K562 (cell line): ENCODE measurements at regions not wholly inside any gene's neighbourhood (a gene's known extent, or its start where the extent isn't known, plus 50 kb on each side); places are given as distances from the start of the nearest gene placed in this dataset.

Source experiments
- ATAC-seq: fragments of 200-7000 bp; cut with Tn5 transposase; 3 replicates; pipeline ENCODE4 v1.9.1; 2020; ENCODE audit warnings: moderate library complexity
- BruUV-seq: library from RNA; stranded (reverse); fragments of 400-500 nt; replicated peaks from 2 replicates; lab custom pipeline; 2021; lab: Mats Ljungman, UMichigan
- CTCF ChIA-PET: fragments of 300-600 bp; formaldehyde crosslinking; extraction: SDS; loops from one replicate; lab custom pipeline; 2021; ENCODE audit warnings: low intra/inter-chr PET ratio; lab: Yijun Ruan, JAX
- POLR2A ChIA-PET: fragments of 300-600, 350-650 bp; sonication (Branson Sonifier 250); formaldehyde crosslinking; extraction: SDS; loops from one replicate; lab custom pipeline; 2021; ENCODE audit warnings: antibody characterized with exemption, inconsistent platforms; lab: Yijun Ruan, JAX
- DNase-seq, 4 experiments: peaks; one replicate each; pipeline versions ENCODE4 v3.0.0 to v3.0.0-alpha.2; 2011 to 2018; ENCODE audit warnings: low spot score in 3 of 4, mixed read lengths in 3 of 4; ENCODE audit errors: extremely low read depth in 1 of 4
- FAIRE-seq: peaks from 2 replicates; lab custom pipeline; 2011; peaks lifted over from hg19 to GRCh38; lab: Jason Lieb, UNC
- H2AFZ ChIP-seq: 2 replicates; pipeline ENCODE4 v1.6.0; 2011; ENCODE audit warnings: low read depth, low read length, control low read depth, inconsistent platforms
- H3K27ac ChIP-seq: fragments of 200-600 bp; 3 replicates; pipeline ENCODE4 v1.8.0; 2011; ENCODE audit warnings: low read depth, mild to moderate bottlenecking, control low read depth, inconsistent platforms, low read length, moderate library complexity, mixed read lengths; ENCODE audit errors: extremely low read depth
- H3K27me3 ChIP-seq, 2 experiments: fragments of 300-600 bp in 1 of 2; 2 replicates in 1 of 2; 3 replicates in 1 of 2; pipeline versions ENCODE4 v1.6.0 to v1.8.0; 2011; ENCODE audit warnings: inconsistent platforms in 2 of 2, low read length in 2 of 2, mild to moderate bottlenecking in 1 of 2, mixed read lengths in 1 of 2, moderate library complexity in 1 of 2; ENCODE audit not compliant: control insufficient read depth in 2 of 2, insufficient read depth in 2 of 2
- H3K36me3 ChIP-seq: fragments of 300-600 bp; 3 replicates; pipeline ENCODE4 v1.8.0; 2011; ENCODE audit warnings: mild to moderate bottlenecking, low read length, inconsistent platforms; ENCODE audit not compliant: control insufficient read depth, insufficient read depth
- H3K4me1 ChIP-seq, 2 experiments: fragments of 200-600 bp in 1 of 2; replicated peaks in 1 of 2; 2 replicates in 1 of 2; 3 replicates in 1 of 2; pipeline versions ENCODE4 v1.5.1 to v1.8.0; 2011; ENCODE audit warnings: inconsistent platforms in 2 of 2, low read length in 2 of 2, mild to moderate bottlenecking in 1 of 2, mixed read lengths in 1 of 2, moderate library complexity in 1 of 2; ENCODE audit not compliant: control insufficient read depth in 2 of 2, insufficient read depth in 2 of 2
- H3K4me2 ChIP-seq: 2 replicates; pipeline ENCODE4 v1.6.1; 2011; ENCODE audit warnings: low read length, control low read depth, inconsistent platforms, mixed read lengths; ENCODE audit not compliant: insufficient read depth
- H3K4me3 ChIP-seq: fragments of 200-600 bp; sonication (generic), shearing (Covaris generic); 2 replicates; pipeline ENCODE4 v1.5.1; 2016; ENCODE audit warnings: control low read depth, inconsistent platforms
- H3K79me2 ChIP-seq: fragments of 200-600 bp; 3 replicates; pipeline ENCODE4 v1.8.0; 2011; ENCODE audit warnings: low read length, inconsistent platforms; ENCODE audit not compliant: control insufficient read depth, insufficient read depth
- H3K9ac ChIP-seq, 2 experiments: 2 replicates each; pipeline versions ENCODE4 v1.6.0 to v1.6.1; 2011; ENCODE audit warnings: low read depth in 2 of 2, low read length in 2 of 2, control low read depth in 1 of 2, inconsistent platforms in 1 of 2, mild to moderate bottlenecking in 1 of 2, mixed read lengths in 1 of 2; ENCODE audit not compliant: insufficient read depth in 1 of 2
- H3K9me1 ChIP-seq: one replicate; pipeline ENCODE4 v1.6.0; 2011; ENCODE audit warnings: inconsistent platforms, mild to moderate bottlenecking, low read length, moderate library complexity; ENCODE audit not compliant: control insufficient read depth, insufficient read depth
- H3K9me3 ChIP-seq: replicated peaks from 2 replicates; pipeline ENCODE4 v1.5.1; 2011; ENCODE audit warnings: low read depth, low read length, inconsistent platforms; ENCODE audit not compliant: control insufficient read depth, insufficient read depth
- H4K20me1 ChIP-seq: replicated peaks from 2 replicates; pipeline ENCODE4 v1.6.1; 2011; ENCODE audit warnings: low read length, inconsistent platforms, mixed read lengths; ENCODE audit not compliant: control insufficient read depth, insufficient read depth
- FOXM1 ChIP-seq, 2 experiments: fragments of 450-650 bp in 1 of 2; sonication (generic) in 1 of 2; formaldehyde crosslinking in 1 of 2; IDR thresholded peaks; 2 replicates each; pipeline versions ENCODE4 v1.6.1 to v1.9.0; 2017 to 2022; ENCODE audit warnings: low read depth in 2 of 2, mild to moderate bottlenecking in 2 of 2, missing genetic modification reagents in 1 of 2, moderate library complexity in 1 of 2
- FOXP1 ChIP-seq: sonication (generic); formaldehyde crosslinking; IDR thresholded peaks from 2 replicates; pipeline ENCODE4 v1.8.0; 2022; ENCODE audit warnings: mild to moderate bottlenecking, missing genetic modification reagents
- GTF3C2 ChIP-seq: IDR thresholded peaks from 3 replicates; pipeline ENCODE4 v1.6.1; 2011; ENCODE audit warnings: borderline replicate concordance, mild to moderate bottlenecking, moderate library complexity; ENCODE audit not compliant: insufficient read length; ENCODE audit errors: extremely low read depth
- MXI1 ChIP-seq: IDR thresholded peaks from 2 replicates; pipeline ENCODE4 v1.6.1; 2011; ENCODE audit warnings: low read depth, mild to moderate bottlenecking, improper control_type of control experiment, low read length
- RBBP5 ChIP-seq: fragments of 200-600 bp; sonication (generic); IDR thresholded peaks from 2 replicates; pipeline ENCODE4 v1.6.1; 2012; ENCODE audit warnings: borderline replicate concordance, mild to moderate bottlenecking, low read length, control low read depth, inconsistent platforms; ENCODE audit not compliant: insufficient read depth, poor library complexity, severe bottlenecking
- SP2 ChIP-seq: IDR thresholded peaks from 2 replicates; pipeline ENCODE4 v1.6.1; 2011; ENCODE audit warnings: mild to moderate bottlenecking, low read depth, low read length, moderate library complexity; ENCODE audit not compliant: poor library complexity, severe bottlenecking; ENCODE audit errors: extremely low read depth
- ZNF655 ChIP-seq: fragments of 250-450 bp; sonication (Bioruptor Pico); IDR thresholded peaks from 2 replicates; pipeline ENCODE4 v1.5.0; 2021
- WGBS: fragments of 100-300 bp; shearing (Covaris generic); methylation state at CpG from one replicate; pipeline ENCODE4 v1.1.6; 2016; ENCODE audit warnings: low coverage, mixed read lengths; ENCODE audit not compliant: insufficient coverage; ENCODE audit errors: missing lambda C conversion rate; 5-methylcytosine and 5-hydroxymethylcytosine counted together
- in situ Hi-C: fragments of 300-500 bp; cut with MboI; formaldehyde crosslinking; loops from 4 replicates; pipeline ENCODE4 v1.15.0; 2018; ENCODE audit warnings: inconsistent platforms, mixed read lengths
- intact Hi-C: fragments of 100-400 bp; cut with micrococcal nuclease; formaldehyde crosslinking; loops from 2 replicates; pipeline ENCODE4 v1.14.2; 2022

- no peak for TF ChIP-seq GTF3C2
- TF ChIP-seq SP2, result no peak
Observed at GRCh38 chr14:87799400-87799799, 193.6 kb downstream of the GALC start (continued).

- no peaks in the 10 kb centered on the region for H3K79me2 ChIP-seq
- CTCF ChIA-PET, result no interaction called here
- FAIRE-seq, result no peak
- H3K27ac ChIP-seq, result no peak overlapping the region
- in situ Hi-C loops (no loop called here), intact Hi-C loops (no loop called here)
- H3K9ac ChIP-seq, result no peak overlapping the region
- no peaks in the 10 kb centered on the region for H3K27me3 ChIP-seq
- no peak for ATAC-seq
- H3K9me3 ChIP-seq, result no peaks in the 10 kb centered on the region
- WGBS, result 2% methylated on average over 7 of the region's 7 CpGs
- no peak overlapping the region for H3K4me2 ChIP-seq
- H3K9me1 ChIP-seq, result no peaks in the 10 kb centered on the region
- TF ChIP-seq MXI1, result no peak
- TF ChIP-seq ZNF655 (CRISPR knock-in tag), result no peak
- TF ChIP-seq RBBP5, result no peak
- no peak for TF ChIP-seq FOXM1 (IDR thresholded peaks at IDR 0.05; ENCODE audit: low read depth)
- no peak for TF ChIP-seq FOXM1 (CRISPR knock-in tag; IDR thresholded peaks at IDR 0.05; ENCODE audit: low read depth)
- no peak for TF ChIP-seq FOXP1 (CRISPR knock-in tag)
- TF ChIP-seq, all 486 proteins: peak for 0
- no TSS peak for BruUV-seq
- Histone ChIP-seq H2AFZ (no peak overlapping the region), H4K20me1 (no peaks in the 10 kb centered on the region), H3K36me3 (no peaks in the 10 kb centered on the region), H3K4me1 (no peaks in the 10 kb centered on the region), H3K4me3 (no peak overlapping the region)
- POLR2A ChIA-PET, result no interaction called here
- no peak for DNase-seq
Observed at GRCh38 chr14:87797001-87797400, 196.0 kb downstream of the GALC start.
